PFSK-1 (cell line): ENCODE measurements at regions not wholly inside any gene's neighbourhood (a gene's known extent, or its start where the extent isn't known, plus 50 kb on each side); places are given as distances from the start of the nearest gene placed in this dataset.

Experiments used
- POLR2AphosphoS5 ChIP-seq: IDR thresholded peaks from 2 replicates; pipeline ENCODE4 v1.6.1; 2012; ENCODE audit warnings: low read depth, mild to moderate bottlenecking, control low read depth, low read length, moderate library complexity
- TAF1 ChIP-seq: IDR thresholded peaks from 2 replicates; pipeline ENCODE4 v1.6.1; 2012; ENCODE audit warnings: low read length, control low read depth, borderline replicate concordance; ENCODE audit not compliant: insufficient read depth

DNA sequence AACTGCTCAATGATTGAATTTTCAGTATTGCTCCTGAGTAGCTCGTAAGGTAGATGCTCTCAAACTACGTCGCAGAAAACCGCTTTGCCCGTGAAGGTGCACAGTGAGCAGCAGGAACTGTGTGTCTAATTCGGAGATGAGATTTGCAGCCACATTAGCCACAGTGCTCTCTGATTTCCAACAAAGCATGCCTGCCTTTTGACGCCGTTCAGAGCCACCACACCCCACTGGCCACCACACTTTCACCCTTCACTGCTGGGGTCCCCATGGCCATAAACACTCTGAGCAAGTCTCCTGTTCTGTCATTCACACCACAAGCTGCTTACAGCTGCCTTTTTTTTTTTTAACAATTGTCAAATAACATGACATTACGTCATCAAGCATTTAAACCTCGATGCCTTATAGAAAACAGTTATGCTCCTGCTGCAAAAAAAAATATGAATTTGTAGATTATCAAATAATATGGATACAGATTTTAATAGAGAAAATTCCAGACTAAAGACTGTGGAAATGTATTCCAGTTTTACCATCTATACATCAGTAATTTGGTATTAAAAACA is 578.8 kb upstream of the PFKP start:
- TF ChIP-seq POLR2AphosphoS5 (no peak), TAF1 (no peak)
